HUES6 (cell line): ENCODE measurements at regions not wholly inside any gene's neighbourhood (a gene's known extent, or its start where the extent isn't known, plus 50 kb on each side); places are given as distances from the start of the nearest gene placed in this dataset.
A peak's percentile ranks its signal among the peaks of the same experiment; 100 is the strongest.
"Not testable (repeated sequence)": the region's sequence is repeated elsewhere in the genome, so short reads cannot be mapped to it uniquely, and the experiment has no call there.

ENCODE experiments used
- H3K27ac ChIP-seq: 2 replicates; pipeline ENCODE4 v1.7.0; 2013; ENCODE audit warnings: low read depth, mild to moderate bottlenecking, low read length, inconsistent platforms
- H3K27me3 ChIP-seq: 2 replicates; pipeline ENCODE4 v1.6.1; 2013; ENCODE audit warnings: low read length; ENCODE audit not compliant: control insufficient read depth, insufficient read depth
- H3K36me3 ChIP-seq: 2 replicates; pipeline ENCODE4 v1.6.1; 2013; ENCODE audit warnings: low read length; ENCODE audit not compliant: control insufficient read depth, insufficient read depth
- H3K4me1 ChIP-seq: 2 replicates; pipeline ENCODE4 v1.6.1; 2013; ENCODE audit warnings: low read length; ENCODE audit not compliant: control insufficient read depth, insufficient read depth
- H3K4me3 ChIP-seq: 2 replicates; pipeline ENCODE4 v1.5.1; 2013; ENCODE audit warnings: low read depth, low read length
- H3K9ac ChIP-seq: one replicate; pipeline ENCODE4 v1.6.1; 2013; ENCODE audit warnings: mild to moderate bottlenecking, low read length
- H3K9me3 ChIP-seq: 2 replicates; pipeline ENCODE4 v1.6.1; 2013; ENCODE audit warnings: low read depth, low read length; ENCODE audit not compliant: control insufficient read depth, insufficient read depth

GRCh38 chr2:77578354-77578753, 56.2 kb upstream of the LRRTM4 start:
- H3K4me3 ChIP-seq = no peak overlapping the region

GRCh38 chr2:77579076-77579769, 57.0 kb upstream of the LRRTM4 start:
- Histone ChIP-seq H3K9ac (no peak overlapping the region), H3K36me3 (peaks cover 2% of the 10 kb centered on the region; the same call in 1 of the 2 replicates), H3K4me1 (peaks cover 5% of the 10 kb centered on the region; the same call in 1 of the 2 replicates), H3K4me3 (no peak overlapping the region), H3K27ac (no peak overlapping the region), H3K9me3 (peaks cover 3% of the 10 kb centered on the region; the same call in 1 of the 2 replicates), H3K27me3 (no peaks in the 10 kb centered on the region)

More at GRCh38 chr2:77578354-77578753, 56.2 kb upstream of the LRRTM4 start:
- H3K9ac ChIP-seq = no peak overlapping the region
- no peaks in the 10 kb centered on the region for H3K9me3 ChIP-seq
- H3K4me1 ChIP-seq = peaks cover 5% of the 10 kb centered on the region; the same call in 1 of the 2 replicates
- no peaks in the 10 kb centered on the region for H3K36me3 ChIP-seq
- no peak overlapping the region for H3K27ac ChIP-seq
- no peaks in the 10 kb centered on the region for H3K27me3 ChIP-seq

GRCh38 chr2:77588438-77588837, 66.3 kb upstream of the LRRTM4 start:
- H3K4me3 ChIP-seq = no peak overlapping the region
- no peak overlapping the region for H3K9ac ChIP-seq
- H3K4me1 ChIP-seq = 0 out of 2 replicates have a peak, but pooled peaks cover 7% of the 10 kb centered on the region
- H3K36me3 ChIP-seq = peaks cover 2% of the 10 kb centered on the region; the same call in 1 of the 2 replicates
- no peaks in the 10 kb centered on the region for H3K27me3 ChIP-seq
- H3K27ac ChIP-seq = no peak overlapping the region
- peaks cover 7% of the 10 kb centered on the region; the same call in 1 of the 2 replicates for H3K9me3 ChIP-seq

GRCh38 chr2:77590298-77590917, 68.2 kb upstream of the LRRTM4 start:
- Histone ChIP-seq H3K9ac (no peak overlapping the region), H3K27ac (no peak overlapping the region), H3K36me3 (no peaks in the 10 kb centered on the region), H3K9me3 (peaks cover 3% of the 10 kb centered on the region; the same call in 1 of the 2 replicates), H3K4me1 (0 out of 2 replicates have a peak, but pooled peaks cover 7% of the 10 kb centered on the region), H3K27me3 (no peaks in the 10 kb centered on the region), H3K4me3 (no peak overlapping the region)

- H3K36me3 ChIP-seq, H3K27ac ChIP-seq, H3K4me1 ChIP-seq, H3K27me3 ChIP-seq, H3K9me3 ChIP-seq: not testable (repeated sequence)
- Histone ChIP-seq H3K9ac (peak overlapping the region; percentile 87), H3K4me3 (peak overlapping the region; percentile 78)
These were observed 70.8 kb upstream of the LRRTM4 start for GRCh38 chr2:77592955-77593354.

GRCh38 chr2:77602771-77603170, 80.6 kb upstream of the LRRTM4 start:
- Histone ChIP-seq H3K27ac (no peak overlapping the region), H3K9me3 (no peaks in the 10 kb centered on the region), H3K27me3 (no peaks in the 10 kb centered on the region), H3K4me1 (no peaks in the 10 kb centered on the region), H3K36me3 (no peaks in the 10 kb centered on the region), H3K4me3 (no peak overlapping the region), H3K9ac (no peak overlapping the region)

GRCh38 chr2:77604953-77605929, 83.1 kb upstream of the LRRTM4 start:
- H3K9me3 ChIP-seq = no peaks in the 10 kb centered on the region
- no peak overlapping the region for H3K27ac ChIP-seq
- H3K9ac ChIP-seq = no peak overlapping the region
- no peaks in the 10 kb centered on the region for H3K4me1 ChIP-seq
- H3K4me3 ChIP-seq = no peak overlapping the region
- H3K36me3 ChIP-seq = no peaks in the 10 kb centered on the region
- H3K27me3 ChIP-seq = no peaks in the 10 kb centered on the region

- Histone ChIP-seq H3K27me3 (no peaks in the 10 kb centered on the region), H3K9me3 (no peaks in the 10 kb centered on the region), H3K27ac (no peak overlapping the region), H3K4me1 (no peaks in the 10 kb centered on the region), H3K4me3 (no peak overlapping the region), H3K36me3 (no peaks in the 10 kb centered on the region), H3K9ac (no peak overlapping the region)
These were observed 86.3 kb upstream of the LRRTM4 start for GRCh38 chr2:77608510-77608909.

GRCh38 chr2:77629539-77629938, 107.4 kb upstream of the LRRTM4 start:
- Histone ChIP-seq H3K4me3 (no peak overlapping the region), H3K27me3 (no peaks in the 10 kb centered on the region), H3K4me1 (peaks cover 6% of the 10 kb centered on the region; the same call in 1 of the 2 replicates)

GRCh38 chr2:77631007-77631406, 108.8 kb upstream of the LRRTM4 start:
- Histone ChIP-seq H3K27me3 (no peaks in the 10 kb centered on the region), H3K4me1 (peaks cover 6% of the 10 kb centered on the region; the same call in 1 of the 2 replicates), H3K27ac (no peak overlapping the region), H3K9ac (no peak overlapping the region), H3K36me3 (no peaks in the 10 kb centered on the region), H3K4me3 (no peak overlapping the region), H3K9me3 (no peaks in the 10 kb centered on the region)

More at GRCh38 chr2:77629539-77629938, 107.4 kb upstream of the LRRTM4 start:
- H3K27ac ChIP-seq = 0 out of 2 replicates have a peak overlapping the region, but pooled peaks have one; percentile 1
- no peaks in the 10 kb centered on the region for H3K36me3 ChIP-seq
- no peak overlapping the region for H3K9ac ChIP-seq
- H3K9me3 ChIP-seq = no peaks in the 10 kb centered on the region
